MM.1S (cell line): ENCODE measurements at regions not wholly inside any gene's neighbourhood (a gene's known extent, or its start where the extent isn't known, plus 50 kb on each side); places are given as distances from the start of the nearest gene placed in this dataset.

Experiments used
- EZH2 ChIP-seq: fragments of 300-600 bp; sonication (generic); optimal IDR thresholded peaks from 2 replicates; pipeline ENCODE3; 2017; ENCODE audit warnings: low read depth, mild to moderate bottlenecking, antibody characterized with exemption, low read length, mixed read lengths
- EZH2phosphoT487 ChIP-seq: fragments of 300-600 bp; sonication (generic); IDR thresholded peaks from 2 replicates; pipeline ENCODE4 v1.6.1; 2018; ENCODE audit warnings: antibody characterized with exemption, low read length

DNA sequence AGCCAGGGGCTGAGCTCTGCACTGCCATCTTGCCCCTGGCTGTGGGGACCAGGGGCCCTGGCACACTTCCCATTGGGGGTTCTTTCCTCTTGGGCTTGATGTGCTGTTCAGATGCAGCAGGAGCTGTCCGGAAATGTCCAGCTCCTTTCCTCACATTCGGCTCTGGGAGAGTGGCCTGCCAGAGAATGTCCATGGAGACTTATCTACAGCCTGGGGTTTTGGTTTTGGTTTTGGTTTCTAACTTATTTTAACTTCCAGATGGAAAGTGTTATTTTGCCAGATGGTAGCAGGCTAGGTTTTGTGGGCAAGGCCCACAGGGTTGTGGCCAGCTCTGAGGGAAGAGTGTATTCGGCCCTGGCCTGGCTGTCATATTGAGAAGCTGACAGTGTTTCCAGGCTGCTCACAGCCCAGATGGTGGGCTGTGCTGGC, 177.3 kb downstream of the ANKRD30B start:
- TF ChIP-seq EZH2 (no peak), EZH2phosphoT487 (no peak)
